GM12891 (cell line): ENCODE measurements at regions not wholly inside any gene's neighbourhood (a gene's known extent, or its start where the extent isn't known, plus 50 kb on each side); places are given as distances from the start of the nearest gene placed in this dataset.

Experiments used
- PAX5 ChIP-seq: IDR thresholded peaks from 2 replicates; pipeline ENCODE4 v1.6.1; 2011; ENCODE audit warnings: low read length, moderate library complexity, mild to moderate bottlenecking; ENCODE audit not compliant: insufficient read depth, severe bottlenecking
- POLR2A ChIP-seq: IDR thresholded peaks from 2 replicates; pipeline ENCODE4 v1.6.1; 2011; ENCODE audit warnings: low read depth, low read length, control low read depth
- POLR2AphosphoS5 ChIP-seq: IDR thresholded peaks from 2 replicates; pipeline ENCODE4 v1.6.1; 2011; ENCODE audit warnings: low read depth, low read length, control low read depth
- SPI1 ChIP-seq: IDR thresholded peaks from 2 replicates; pipeline ENCODE4 v1.6.1; 2011; ENCODE audit warnings: low read depth, low read length, control low read depth

- TF ChIP-seq SPI1 (no peak), POLR2A (no peak), POLR2AphosphoS5 (no peak), PAX5 (no peak)
Measured at GRCh38 chr9:23324511-23324910, 501.5 kb downstream of the ELAVL2 start.
